ENCODE measurements at regions not wholly inside any gene's neighbourhood (a gene's known extent, or its start where the extent isn't known, plus 50 kb on each side); places are given as distances from the start of the nearest gene placed in this dataset.

DNA sequence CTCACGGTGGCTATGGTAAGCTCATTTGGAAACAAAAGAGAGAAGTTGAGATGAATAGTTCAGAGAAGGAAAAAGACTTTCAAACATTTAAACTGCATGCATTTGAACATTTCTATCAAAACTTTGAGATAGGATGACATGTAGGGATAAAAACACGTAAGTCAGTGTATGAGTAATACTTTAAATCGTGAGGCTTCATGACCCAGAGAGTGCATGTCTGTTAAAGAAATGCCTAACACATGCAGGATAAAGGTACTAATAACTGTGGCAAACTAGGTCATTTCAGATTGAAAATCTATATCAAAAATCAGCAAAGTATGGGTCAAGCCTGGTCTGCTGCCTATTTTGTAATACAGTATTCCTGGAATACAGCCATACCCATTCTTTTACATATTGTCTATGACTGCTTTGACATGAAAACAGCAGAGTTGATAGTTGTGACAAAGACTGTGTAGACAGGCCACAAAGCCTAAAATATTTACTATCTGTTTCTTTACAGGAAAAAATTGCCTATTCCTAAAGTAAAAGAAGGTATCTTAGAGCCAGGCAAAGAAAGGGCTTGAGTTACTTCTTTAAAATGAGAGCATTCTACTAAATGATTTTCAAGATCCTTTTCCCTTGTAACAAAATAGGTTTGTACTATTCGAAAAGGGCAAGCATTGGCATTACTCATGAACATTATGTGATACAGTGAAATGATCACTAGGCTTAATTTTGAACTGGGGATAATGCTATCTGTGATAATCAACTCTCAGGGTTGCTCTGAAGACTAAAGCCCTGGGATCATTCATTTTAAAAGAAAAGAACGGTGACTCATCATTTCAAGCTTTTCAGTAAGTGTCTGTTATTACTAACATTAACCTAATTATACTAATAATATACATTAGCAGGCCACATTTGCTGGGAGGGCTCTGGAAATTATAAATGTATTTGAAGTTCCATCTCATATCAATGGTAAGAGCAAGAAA is 185.9 kb downstream of the CRPPA start:
- DNase-seq (ENCODE audit: extremely low read depth, low read depth): no peak

DNA sequence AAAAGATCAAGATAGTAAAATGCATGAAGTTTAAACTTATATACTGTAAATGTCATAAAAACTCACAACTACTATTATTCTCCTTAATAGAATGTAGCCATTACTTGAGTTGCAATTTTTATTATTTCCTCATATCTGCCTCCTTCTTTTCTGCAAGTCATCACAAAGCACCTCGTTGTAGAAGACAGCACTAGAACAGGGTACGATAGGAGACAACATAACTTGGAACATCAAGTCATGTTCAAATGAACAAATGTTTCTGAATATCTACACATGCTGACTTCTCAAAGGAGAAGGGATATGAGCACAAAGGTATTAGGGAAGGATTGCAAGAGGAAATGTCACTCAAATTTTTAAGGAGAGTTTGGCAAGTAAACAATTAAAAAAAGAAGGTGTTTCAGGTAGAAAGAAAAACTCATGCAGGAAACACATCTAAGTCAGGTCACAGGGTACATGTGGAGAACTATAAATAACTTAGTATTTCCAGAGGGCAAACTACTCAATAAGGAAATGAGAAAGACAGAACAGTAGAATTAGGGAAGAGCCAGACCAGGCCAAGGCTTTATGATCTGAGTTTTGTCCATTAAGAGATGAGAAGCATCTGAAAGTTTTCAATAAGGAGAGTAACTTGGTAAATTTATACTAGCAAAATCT is 186.7 kb downstream of the CRPPA start:
- DNase-seq (ENCODE audit: extremely low read depth, low read depth): no peak

DNA sequence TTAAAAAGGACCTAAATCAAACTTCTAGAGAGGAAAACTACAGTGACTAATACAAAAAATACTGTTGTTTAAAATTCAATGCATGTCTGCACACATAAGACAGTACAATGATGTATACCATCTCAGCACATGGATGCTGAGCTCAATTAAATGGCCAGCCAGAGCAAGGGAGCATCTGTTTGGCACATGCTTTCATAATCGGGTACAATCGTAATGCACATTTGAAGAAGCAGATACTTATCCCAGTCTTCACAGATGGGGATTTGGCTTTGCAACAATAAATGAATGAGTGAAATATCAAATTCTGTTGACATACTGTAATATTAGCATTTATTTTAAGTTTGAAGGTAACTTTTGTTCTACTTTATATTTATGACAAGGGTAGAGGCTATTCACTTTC is 187.8 kb downstream of the CRPPA start:
- no peak for DNase-seq (ENCODE audit: extremely low read depth, low read depth)

DNA sequence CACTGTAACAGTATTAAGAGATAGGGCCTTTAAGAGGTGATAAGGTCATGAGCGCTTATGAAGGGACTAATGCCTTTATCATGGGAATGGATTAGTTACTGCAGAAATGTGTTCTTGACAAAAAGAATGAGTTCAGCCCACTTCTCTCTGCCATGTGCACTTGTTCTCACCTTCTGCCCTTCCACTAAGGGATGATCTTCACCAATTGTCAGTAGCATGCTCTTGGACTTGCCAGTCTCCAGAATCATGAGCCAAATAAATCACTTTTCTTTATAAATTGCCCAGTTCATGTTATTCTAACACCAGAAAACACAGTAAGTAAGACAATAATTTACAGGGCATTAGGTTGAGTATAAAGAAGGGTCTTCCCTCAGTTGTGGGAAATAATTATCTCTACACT is 189.1 kb downstream of the CRPPA start:
- DNase-seq (ENCODE audit: extremely low read depth, low read depth): no peak

DNA sequence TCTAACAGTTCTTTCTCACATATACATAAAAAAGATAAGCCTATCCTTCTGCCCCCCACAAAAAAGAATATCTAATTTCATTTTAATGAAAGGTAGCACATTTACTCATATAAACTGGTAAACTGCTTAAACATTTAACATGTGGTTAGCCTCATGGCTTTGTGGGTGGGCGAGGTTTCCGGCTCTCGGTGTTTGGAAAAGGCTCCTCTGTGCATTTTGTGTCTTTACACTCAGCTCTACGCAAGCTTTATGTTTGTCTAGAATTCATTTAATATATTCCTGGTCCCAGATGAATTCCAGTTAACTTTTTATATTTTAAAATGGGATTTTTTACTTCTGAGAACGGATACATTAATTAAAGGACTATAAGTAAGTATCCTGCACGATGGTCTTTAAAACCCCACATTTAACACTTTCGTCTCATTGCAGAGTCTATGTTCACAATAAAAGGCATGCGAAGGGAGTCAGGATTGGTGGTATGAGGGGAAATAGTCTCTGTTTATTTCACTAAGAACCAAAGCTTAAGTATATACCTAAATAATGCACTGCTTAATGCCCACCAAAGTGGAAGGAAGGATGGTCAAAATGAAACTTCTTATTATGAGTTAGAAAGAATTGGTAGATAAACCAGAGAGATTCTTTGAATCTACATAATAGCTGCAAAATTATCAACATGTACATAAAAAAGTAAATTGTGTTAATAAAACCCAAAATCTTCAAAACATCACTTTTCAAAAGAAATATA is 197.2 kb downstream of the CRPPA start:
- no peak for DNase-seq (ENCODE audit: extremely low read depth, low read depth)

DNA sequence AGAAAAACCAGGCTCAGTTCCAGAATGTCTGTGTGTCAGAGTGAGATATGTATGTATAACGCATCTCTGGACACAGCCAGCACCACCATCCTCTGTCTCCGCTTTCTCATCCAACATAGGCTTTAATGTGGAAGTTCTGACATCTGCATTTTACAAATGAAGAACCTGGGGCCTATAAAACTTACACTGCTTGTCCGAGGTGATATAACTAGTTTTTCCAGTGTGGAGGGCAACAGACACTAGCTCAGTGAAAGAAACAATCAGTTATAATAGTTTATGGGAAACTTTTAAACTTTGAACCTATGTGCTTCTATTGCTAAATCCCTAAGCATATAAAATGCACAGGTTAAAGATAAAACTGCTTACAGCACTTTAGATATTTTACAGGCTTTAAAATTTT is 208.7 kb downstream of the CRPPA start:
- DNase-seq (ENCODE audit: extremely low read depth, low read depth): no peak

DNA sequence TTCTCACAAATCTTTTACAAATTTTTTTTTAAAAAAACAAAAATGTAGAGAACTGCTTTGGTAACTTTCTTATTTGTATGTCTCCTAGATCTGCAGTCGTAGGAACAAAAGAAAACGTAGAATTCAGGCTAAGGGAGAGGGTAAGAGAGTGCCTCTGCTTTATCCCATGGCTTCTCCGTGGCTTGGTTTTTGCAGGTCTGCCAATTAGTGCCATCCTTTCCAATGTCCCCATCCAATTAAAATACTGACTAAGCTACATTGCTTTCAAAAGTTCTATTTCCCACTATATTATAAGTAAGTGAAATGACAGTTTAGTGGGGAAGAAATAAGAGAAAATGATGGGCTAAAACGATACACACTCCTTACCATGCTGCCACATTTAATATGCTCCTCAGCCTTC is 209.3 kb downstream of the CRPPA start:
- no peak for DNase-seq (ENCODE audit: extremely low read depth, low read depth)

DNA sequence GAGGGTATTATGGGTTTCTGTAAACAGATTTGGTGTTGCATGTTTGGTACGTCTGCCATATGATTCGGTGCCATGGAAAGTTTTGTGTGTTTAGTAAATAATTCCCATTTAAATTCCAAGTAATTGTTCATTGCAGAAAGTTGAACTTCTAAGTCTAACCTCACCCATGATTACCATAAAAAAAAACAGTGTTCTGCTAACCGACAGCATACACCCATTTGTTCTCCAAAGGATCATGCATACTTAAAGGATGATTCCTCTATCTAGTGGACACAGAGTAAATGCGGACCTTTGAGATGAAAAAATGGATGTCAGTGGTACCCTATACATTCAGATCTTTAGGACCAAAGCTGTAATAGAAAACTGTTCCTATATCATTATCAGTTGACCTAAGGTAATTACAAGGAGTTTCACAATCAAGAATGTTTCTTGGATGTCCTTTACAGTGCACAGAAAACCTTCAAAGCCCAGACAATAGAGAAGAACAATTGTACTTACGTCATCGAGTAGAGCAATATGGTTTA is 209.9 kb downstream of the CRPPA start:
- DNase-seq (ENCODE audit: extremely low read depth, low read depth): no peak

DNA sequence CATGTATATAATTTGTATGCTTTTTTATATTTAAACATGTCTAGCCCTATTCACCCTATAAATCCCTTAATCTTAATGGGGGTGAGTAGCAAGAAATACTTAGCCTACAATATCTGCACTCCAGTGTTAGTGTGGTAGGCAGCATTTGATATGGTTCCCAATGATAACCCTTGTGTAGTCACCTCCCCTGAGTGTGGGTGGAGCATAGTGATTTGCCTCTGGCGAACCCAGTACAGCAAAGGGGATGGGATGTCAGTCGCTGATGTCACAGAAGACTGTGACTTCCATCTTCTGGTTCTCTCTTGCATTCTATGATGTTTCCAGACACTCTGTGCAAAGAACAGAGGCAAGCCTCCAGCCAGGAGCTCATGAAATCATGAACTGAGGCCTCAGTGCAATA is 211.2 kb downstream of the CRPPA start:
- DNase-seq (ENCODE audit: extremely low read depth, low read depth): no peak

DNA sequence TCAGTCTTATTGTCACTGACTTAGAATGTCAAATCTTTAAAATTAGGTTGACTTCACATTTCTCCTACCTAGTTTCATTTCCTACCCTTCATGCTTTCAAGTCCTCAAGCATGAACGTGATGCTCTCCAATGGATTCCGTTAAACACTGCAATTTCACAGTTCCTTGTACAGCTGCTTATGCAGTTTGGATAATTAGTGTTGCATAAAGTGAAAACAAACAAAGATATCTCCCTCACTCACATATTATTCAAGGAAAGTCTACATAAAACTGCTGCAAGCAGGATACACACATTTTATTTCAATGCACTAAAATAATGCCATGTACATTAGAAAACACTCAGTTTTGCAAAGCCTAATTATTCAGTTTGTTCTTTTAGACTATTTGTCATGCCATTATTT is 214.0 kb downstream of the CRPPA start:
- DNase-seq (ENCODE audit: extremely low read depth, low read depth): no peak

DNA sequence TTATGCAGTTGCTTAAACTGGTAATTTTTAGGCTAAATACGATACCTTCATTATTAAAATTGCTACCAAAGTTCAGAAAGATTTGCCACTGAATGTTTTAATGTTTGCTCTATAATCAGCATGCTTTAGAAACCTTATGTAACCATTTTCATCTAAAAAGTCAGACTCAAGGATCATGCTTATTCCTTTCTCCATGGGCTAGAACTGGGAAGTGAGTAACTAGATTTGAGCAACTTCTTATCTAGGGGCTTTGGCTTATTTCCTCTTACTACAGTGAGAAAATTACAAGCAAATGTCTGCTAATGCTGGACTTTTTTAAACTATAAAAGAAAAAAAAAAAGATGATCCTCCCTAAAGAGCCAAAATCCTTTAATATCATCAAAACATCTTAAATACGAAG is 215.9 kb downstream of the CRPPA start:
- no peak for DNase-seq (ENCODE audit: extremely low read depth, low read depth)

DNA sequence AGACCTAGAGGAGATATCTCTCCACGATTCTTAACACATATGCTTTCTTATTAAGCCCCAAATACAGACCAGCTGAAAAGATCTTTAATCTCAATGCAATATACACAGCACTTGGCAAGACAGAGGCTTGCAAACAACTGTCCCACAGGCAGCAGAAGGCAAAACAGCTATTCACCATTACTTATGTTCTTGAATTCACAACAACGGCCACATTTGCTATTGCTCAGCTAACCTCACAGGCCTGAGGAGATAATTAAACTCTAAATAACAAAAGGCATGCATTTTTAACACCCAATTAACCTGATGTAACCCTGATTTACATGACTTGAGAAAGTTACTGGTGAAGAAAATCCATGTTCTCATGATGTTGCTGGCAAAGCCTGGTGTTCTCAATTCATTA is 216.4 kb downstream of the CRPPA start:
- DNase-seq (ENCODE audit: extremely low read depth, low read depth): no peak

DNA sequence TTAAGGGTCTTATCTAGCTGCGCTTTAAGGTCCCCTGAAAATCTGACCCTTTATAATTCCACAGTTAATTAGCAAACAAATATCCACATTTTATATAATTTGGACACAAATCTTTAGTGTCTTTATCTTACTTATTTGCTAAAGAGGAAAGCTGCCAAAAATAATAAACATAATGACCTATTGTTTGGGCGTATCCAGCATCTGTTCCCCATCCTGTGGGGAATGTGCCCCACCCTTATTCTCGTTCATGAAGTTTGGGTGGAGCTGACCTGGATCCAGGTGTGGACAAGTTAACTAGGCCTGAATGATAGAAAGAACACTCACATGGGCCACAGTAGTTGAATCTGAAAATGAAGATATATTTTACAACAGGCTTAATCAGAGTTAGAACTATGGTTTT is 218.3 kb downstream of the CRPPA start:
- no peak for DNase-seq (ENCODE audit: extremely low read depth, low read depth)

DNA sequence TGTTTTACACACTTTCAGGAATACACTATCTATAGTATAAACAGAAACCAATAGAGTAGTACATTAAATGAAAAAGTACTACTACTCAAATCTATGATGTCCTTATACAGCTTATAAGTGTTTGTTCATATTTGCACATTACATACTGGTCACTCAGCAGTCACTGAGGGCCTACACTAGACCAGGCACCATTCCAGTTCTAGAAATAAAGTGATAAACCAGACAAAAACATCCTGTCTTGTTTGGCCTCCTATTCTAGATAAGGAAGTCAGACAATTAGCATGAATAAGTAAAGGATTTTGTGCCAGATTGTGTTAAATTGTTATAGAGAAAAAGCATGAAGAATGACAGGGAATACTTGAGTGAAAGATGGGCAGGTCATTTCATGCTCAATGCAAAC is 219.0 kb downstream of the CRPPA start:
- DNase-seq (ENCODE audit: extremely low read depth, low read depth): no peak

DNA sequence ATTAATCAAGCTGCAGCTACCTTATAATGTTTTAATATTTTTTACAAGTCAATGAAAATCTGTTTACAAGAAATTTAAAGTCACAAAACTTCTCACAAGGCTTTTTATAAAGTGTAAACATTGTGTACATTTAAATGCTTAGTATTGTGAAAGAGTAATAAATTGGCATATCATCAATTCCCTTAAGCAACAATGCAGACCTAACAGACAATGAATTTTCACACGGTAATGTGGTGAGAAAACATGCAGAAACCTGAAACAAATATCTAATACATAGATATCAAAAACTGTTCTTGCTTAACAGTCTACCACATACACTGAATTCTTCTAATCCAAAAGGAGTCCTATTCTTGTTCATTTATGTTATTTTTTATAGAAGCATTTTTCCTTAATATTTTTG is 220.7 kb downstream of the CRPPA start:
- DNase-seq (ENCODE audit: extremely low read depth, low read depth): no peak

DNA sequence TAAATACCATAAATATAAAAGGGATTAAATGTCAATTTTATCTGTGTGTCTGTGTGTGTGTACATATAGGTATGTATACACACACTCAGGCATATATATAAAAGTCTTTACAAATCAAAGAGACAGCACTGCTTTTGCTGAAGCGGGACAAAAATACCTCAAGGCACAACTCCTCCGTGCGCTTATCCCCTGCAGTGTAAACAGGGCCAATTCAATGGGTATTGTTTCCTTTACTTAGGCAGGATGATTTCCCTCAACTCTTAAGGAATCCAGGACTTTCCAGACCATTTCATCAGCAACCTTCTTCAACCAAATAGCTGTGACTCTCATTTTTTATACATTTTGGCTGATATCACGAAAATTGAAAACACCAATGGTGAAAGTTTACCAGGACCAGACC is 227.7 kb downstream of the CRPPA start:
- DNase-seq (ENCODE audit: extremely low read depth, low read depth): no peak

DNA sequence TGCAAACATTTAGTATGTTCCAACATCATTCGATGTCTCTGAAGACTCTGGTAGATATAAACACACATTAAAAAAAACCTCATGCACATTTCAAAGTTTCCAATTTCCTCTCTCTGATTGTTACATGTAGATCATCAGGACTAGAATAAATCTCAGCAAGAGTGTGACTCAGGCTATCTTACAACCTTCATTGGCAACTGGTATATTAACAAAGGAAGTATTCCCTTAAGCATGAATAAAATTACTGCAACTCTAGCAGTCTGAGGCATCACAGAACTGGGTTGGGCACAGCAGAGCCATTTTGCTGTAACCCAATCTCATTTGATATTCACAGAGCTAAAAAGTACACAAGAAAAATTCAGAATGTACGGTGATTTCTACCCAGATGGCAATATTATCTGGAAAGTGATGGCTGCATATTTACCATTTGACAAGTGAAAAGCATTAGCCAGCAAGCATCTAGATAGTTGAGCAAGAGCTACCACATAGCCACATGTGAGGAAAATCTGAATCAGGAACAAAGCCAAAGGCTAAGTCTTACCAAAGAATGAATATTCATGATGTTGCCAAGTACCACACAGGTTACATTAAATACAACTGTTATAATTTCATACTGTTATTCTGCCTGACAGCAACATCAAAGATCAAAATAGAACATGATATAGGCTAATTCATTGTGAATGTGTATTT is 232.2 kb downstream of the CRPPA start:
- DNase-seq (ENCODE audit: extremely low read depth, low read depth): no peak

DNA sequence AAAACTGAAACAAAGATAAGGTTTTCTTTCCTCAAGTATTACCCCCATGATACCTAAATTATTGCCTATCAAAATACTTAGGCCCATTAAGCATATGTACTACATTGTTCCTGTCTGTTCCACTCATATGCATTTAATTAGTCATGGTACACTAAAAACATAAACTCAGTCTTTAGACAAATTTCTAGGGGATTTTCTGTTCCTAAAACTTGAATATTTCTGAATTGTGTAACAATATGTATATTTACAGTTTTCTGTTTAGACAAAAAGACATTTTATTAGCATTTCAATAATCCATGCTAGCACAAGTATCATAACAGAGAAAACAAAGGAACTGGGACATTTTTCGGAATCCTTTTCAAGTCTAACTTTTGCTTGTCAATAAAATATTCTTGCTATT is 234.2 kb downstream of the CRPPA start:
- no peak for DNase-seq (ENCODE audit: extremely low read depth, low read depth)

DNA sequence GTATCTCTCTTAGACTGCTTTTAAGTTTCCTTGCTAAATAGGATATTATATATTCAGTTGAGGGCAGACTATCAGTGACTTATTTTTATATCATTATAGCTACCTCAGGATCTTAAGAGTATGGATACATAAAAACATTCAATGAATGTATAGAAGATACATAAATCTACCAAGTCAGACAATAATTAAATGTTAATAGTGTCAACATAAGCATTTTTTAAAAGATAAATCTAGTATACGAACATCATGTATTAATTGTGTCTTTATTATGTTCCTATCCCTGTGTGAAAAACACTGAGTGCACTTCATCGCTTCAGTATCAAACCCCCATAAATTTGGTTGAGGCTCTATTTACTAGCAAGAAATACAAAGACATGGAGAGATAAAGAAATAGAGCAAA is 242.8 kb downstream of the CRPPA start:
- DNase-seq (ENCODE audit: extremely low read depth, low read depth): no peak

DNA sequence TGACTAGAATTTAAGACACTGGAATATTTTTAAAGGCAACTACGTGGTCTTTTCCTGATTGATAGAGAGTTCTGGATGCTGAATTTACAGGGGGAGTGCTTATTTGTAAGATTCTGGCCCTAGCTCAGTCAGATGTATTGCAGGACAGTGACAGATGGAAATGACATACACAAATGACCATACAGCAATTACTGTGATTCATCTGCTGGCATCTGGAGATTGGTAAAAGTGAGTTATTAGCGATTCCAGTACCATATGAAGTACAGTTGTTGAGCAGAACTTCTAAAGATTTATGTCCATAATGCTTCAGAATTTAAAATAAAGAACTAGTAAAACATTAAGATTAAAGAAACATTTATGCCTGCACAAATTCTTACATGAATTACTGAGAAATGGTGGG is 243.2 kb downstream of the CRPPA start:
- DNase-seq (ENCODE audit: extremely low read depth, low read depth): no peak

DNA sequence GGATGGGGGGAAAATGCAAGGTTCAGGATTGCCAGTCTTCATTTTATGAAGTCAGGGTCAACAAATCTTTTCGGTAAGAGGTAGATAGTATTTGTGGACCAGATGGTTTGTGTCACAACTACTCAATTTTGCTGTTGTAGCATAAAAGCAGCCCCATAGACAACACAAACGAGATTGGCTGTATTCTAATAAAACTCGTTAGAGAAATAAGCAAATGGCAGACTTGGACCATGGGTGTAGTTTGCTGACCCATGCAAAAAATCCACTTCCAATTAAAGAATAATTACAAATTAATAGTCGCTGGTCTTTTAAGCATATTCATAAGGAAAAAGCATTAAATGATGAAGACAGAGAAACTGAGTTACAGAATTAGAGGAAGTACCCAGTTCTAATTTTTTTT is 247.1 kb downstream of the CRPPA start:
- DNase-seq (ENCODE audit: extremely low read depth, low read depth): no peak

Measured in NCI-H460 (cell line).